ENCODE measurements at regions not wholly inside any gene's neighbourhood (a gene's known extent, or its start where the extent isn't known, plus 50 kb on each side); places are given as distances from the start of the nearest gene placed in this dataset.
A peak's percentile ranks its signal among the peaks of the same experiment; 100 is the strongest.

GRCh38 chr1:11354893-11355553 lies 82.0 kb downstream of the UBIAD1 start:
- Histone ChIP-seq H3K27me3 (ENCODE audit: insufficient read depth, low read length) (no peaks in the 10 kb centered on the region), H3K4me1 (ENCODE audit: insufficient read depth, low read length) (peaks cover 30% of the 10 kb centered on the region), H3K9me3 (ENCODE audit: insufficient read depth, low read depth, low read length) (no peaks in the 10 kb centered on the region), H3K9ac (ENCODE audit: low read depth, low read length) (peak overlapping the region; percentile 7; the same call in 1 of the 2 replicates), H3K4me3 (ENCODE audit: low read length) (no peak overlapping the region), H3K36me3 (ENCODE audit: insufficient read depth, low read length) (no peaks in the 10 kb centered on the region), H3K27ac (ENCODE audit: low read depth, low read length) (no peak overlapping the region; the same call in 1 of the 2 replicates)
- 53% methylated on average over 7 of the region's 7 CpGs for WGBS

GRCh38 chr1:11355559-11356475 lies 82.8 kb downstream of the UBIAD1 start:
- Histone ChIP-seq H3K9ac (ENCODE audit: low read depth, low read length) (peak overlapping the region; percentile 7; the same call in 1 of the 2 replicates), H3K27ac (ENCODE audit: low read depth, low read length) (peak overlapping the region; percentile 61; the same call in 1 of the 2 replicates), H3K4me1 (ENCODE audit: insufficient read depth, low read length) (peaks cover 30% of the 10 kb centered on the region), H3K36me3 (ENCODE audit: insufficient read depth, low read length) (no peaks in the 10 kb centered on the region), H3K4me3 (ENCODE audit: low read length) (peak overlapping the region; percentile 18), H3K27me3 (ENCODE audit: insufficient read depth, low read length) (no peaks in the 10 kb centered on the region), H3K9me3 (ENCODE audit: insufficient read depth, low read depth, low read length) (no peaks in the 10 kb centered on the region)
- 8% methylated on average over 17 of the region's 21 CpGs for WGBS

GRCh38 chr1:11357276-11357675 lies 84.3 kb downstream of the UBIAD1 start:
- H3K27me3 ChIP-seq (ENCODE audit: insufficient read depth, low read length), result no peaks in the 10 kb centered on the region
- no peaks in the 10 kb centered on the region for H3K36me3 ChIP-seq (ENCODE audit: insufficient read depth, low read length)
- peak overlapping the region; percentile 0; the same call in 1 of the 2 replicates for H3K27ac ChIP-seq (ENCODE audit: low read depth, low read length)
- H3K4me3 ChIP-seq (ENCODE audit: low read length), result no peak overlapping the region
- H3K9ac ChIP-seq (ENCODE audit: low read depth, low read length), result no peak overlapping the region
- no peaks in the 10 kb centered on the region for H3K9me3 ChIP-seq (ENCODE audit: insufficient read depth, low read depth, low read length)
- peaks cover 36% of the 10 kb centered on the region for H3K4me1 ChIP-seq (ENCODE audit: insufficient read depth, low read length)
- 67% methylated on average over 15 of the region's 15 CpGs for whole genome bisulfite sequencing

- H3K4me1 ChIP-seq (ENCODE audit: insufficient read depth, low read length), result peaks cover 28% of the 10 kb centered on the region
- no peaks in the 10 kb centered on the region for H3K27me3 ChIP-seq (ENCODE audit: insufficient read depth, low read length)
- H3K4me3 ChIP-seq (ENCODE audit: low read length), result no peak overlapping the region
- no peak overlapping the region for H3K27ac ChIP-seq (ENCODE audit: low read depth, low read length)
- no peaks in the 10 kb centered on the region for H3K9me3 ChIP-seq (ENCODE audit: insufficient read depth, low read depth, low read length)
- no peaks in the 10 kb centered on the region for H3K36me3 ChIP-seq (ENCODE audit: insufficient read depth, low read length)
- 84% methylated on average over 6 of the region's 6 CpGs for WGBS
- H3K9ac ChIP-seq (ENCODE audit: low read depth, low read length), result no peak overlapping the region
Measured at GRCh38 chr1:11358984-11359383, 86.0 kb downstream of the UBIAD1 start.

- H3K4me3 ChIP-seq (ENCODE audit: low read length), result no peak overlapping the region
- H3K27ac ChIP-seq (ENCODE audit: low read depth, low read length), result no peak overlapping the region
- H3K36me3 ChIP-seq (ENCODE audit: insufficient read depth, low read length), result no peaks in the 10 kb centered on the region
- 55% methylated on average over 16 of the region's 16 CpGs for WGBS
- no peaks in the 10 kb centered on the region for H3K27me3 ChIP-seq (ENCODE audit: insufficient read depth, low read length)
- H3K4me1 ChIP-seq (ENCODE audit: insufficient read depth, low read length), result peaks cover 14% of the 10 kb centered on the region; the same call in 1 of the 2 replicates
- no peak overlapping the region for H3K9ac ChIP-seq (ENCODE audit: low read depth, low read length)
- H3K9me3 ChIP-seq (ENCODE audit: insufficient read depth, low read depth, low read length), result no peaks in the 10 kb centered on the region
Measured at GRCh38 chr1:11362547-11363021, 89.6 kb downstream of the UBIAD1 start.

GRCh38 chr1:11364170-11364569 lies 91.2 kb downstream of the UBIAD1 start:
- H3K36me3 ChIP-seq (ENCODE audit: insufficient read depth, low read length), result no peaks in the 10 kb centered on the region
- no peak overlapping the region for H3K27ac ChIP-seq (ENCODE audit: low read depth, low read length)
- no peaks in the 10 kb centered on the region for H3K9me3 ChIP-seq (ENCODE audit: insufficient read depth, low read depth, low read length)
- 91% methylated on average over 7 of the region's 7 CpGs for WGBS
- H3K4me1 ChIP-seq (ENCODE audit: insufficient read depth, low read length), result 0 out of 2 replicates have a peak, but pooled peaks cover 8% of the 10 kb centered on the region
- no peak overlapping the region for H3K4me3 ChIP-seq (ENCODE audit: low read length)
- no peaks in the 10 kb centered on the region for H3K27me3 ChIP-seq (ENCODE audit: insufficient read depth, low read length)
- no peak overlapping the region for H3K9ac ChIP-seq (ENCODE audit: low read depth, low read length)

GRCh38 chr1:11365744-11366387 lies 92.9 kb downstream of the UBIAD1 start:
- H3K27me3 ChIP-seq (ENCODE audit: insufficient read depth, low read length), result no peaks in the 10 kb centered on the region
- H3K36me3 ChIP-seq (ENCODE audit: insufficient read depth, low read length), result no peaks in the 10 kb centered on the region
- 93% methylated on average over 9 of the region's 9 CpGs for WGBS
- H3K27ac ChIP-seq (ENCODE audit: low read depth, low read length), result no peak overlapping the region
- no peak overlapping the region for H3K9ac ChIP-seq (ENCODE audit: low read depth, low read length)
- H3K4me1 ChIP-seq (ENCODE audit: insufficient read depth, low read length), result 0 out of 2 replicates have a peak, but pooled peaks cover 8% of the 10 kb centered on the region
- no peak overlapping the region for H3K4me3 ChIP-seq (ENCODE audit: low read length)
- H3K9me3 ChIP-seq (ENCODE audit: insufficient read depth, low read depth, low read length), result no peaks in the 10 kb centered on the region

- 64% methylated on average over 10 of the region's 10 CpGs for WGBS
- Histone ChIP-seq H3K4me3 (ENCODE audit: low read length) (no peak overlapping the region), H3K9ac (ENCODE audit: low read depth, low read length) (no peak overlapping the region), H3K27me3 (ENCODE audit: insufficient read depth, low read length) (no peaks in the 10 kb centered on the region), H3K9me3 (ENCODE audit: insufficient read depth, low read depth, low read length) (no peaks in the 10 kb centered on the region), H3K27ac (ENCODE audit: low read depth, low read length) (no peak overlapping the region), H3K4me1 (ENCODE audit: insufficient read depth, low read length) (no peaks in the 10 kb centered on the region), H3K36me3 (ENCODE audit: insufficient read depth, low read length) (no peaks in the 10 kb centered on the region)
Measured at GRCh38 chr1:11373029-11373894, 100.3 kb downstream of the UBIAD1 start.

GRCh38 chr1:11373895-11374747 lies 101.1 kb downstream of the UBIAD1 start:
- no peaks in the 10 kb centered on the region for H3K27me3 ChIP-seq (ENCODE audit: insufficient read depth, low read length)
- H3K27ac ChIP-seq (ENCODE audit: low read depth, low read length), result no peak overlapping the region
- H3K36me3 ChIP-seq (ENCODE audit: insufficient read depth, low read length), result no peaks in the 10 kb centered on the region
- no peak overlapping the region for H3K9ac ChIP-seq (ENCODE audit: low read depth, low read length)
- no peaks in the 10 kb centered on the region for H3K9me3 ChIP-seq (ENCODE audit: insufficient read depth, low read depth, low read length)
- H3K4me3 ChIP-seq (ENCODE audit: low read length), result no peak overlapping the region
- 72% methylated on average over 5 of the region's 5 CpGs for WGBS
- H3K4me1 ChIP-seq (ENCODE audit: insufficient read depth, low read length), result no peaks in the 10 kb centered on the region

GRCh38 chr1:11374748-11375110 lies 101.7 kb downstream of the UBIAD1 start:
- H3K27me3 ChIP-seq (ENCODE audit: insufficient read depth, low read length), result no peaks in the 10 kb centered on the region
- no peak overlapping the region for H3K9ac ChIP-seq (ENCODE audit: low read depth, low read length)
- no peaks in the 10 kb centered on the region for H3K4me1 ChIP-seq (ENCODE audit: insufficient read depth, low read length)
- no peak overlapping the region for H3K4me3 ChIP-seq (ENCODE audit: low read length)
- H3K36me3 ChIP-seq (ENCODE audit: insufficient read depth, low read length), result no peaks in the 10 kb centered on the region
- WGBS, result 85% methylated on average over 5 of the region's 5 CpGs
- H3K27ac ChIP-seq (ENCODE audit: low read depth, low read length), result no peak overlapping the region
- no peaks in the 10 kb centered on the region for H3K9me3 ChIP-seq (ENCODE audit: insufficient read depth, low read depth, low read length)
